Right lobe of liver (tissue), 6 donors: ENCODE measurements at regions not wholly inside any gene's neighbourhood (a gene's known extent, or its start where the extent isn't known, plus 50 kb on each side); places are given as distances from the start of the nearest gene placed in this dataset.
"Not testable (repeated sequence)": the region's sequence is repeated elsewhere in the genome, so short reads cannot be mapped to it uniquely, and the experiment has no call there.

ENCODE experiments used
- ATAC-seq, 4 donors: fragments of 200-7000 bp; cut with Tn5 transposase; one replicate each; pipeline ENCODE4 v1.9.1; 2020; ENCODE audit warnings: mild to moderate bottlenecking in 4 of 4, moderate library complexity in 4 of 4
- DNase-seq, 3 donors: peaks; one replicate each; pipeline ENCODE4 v3.0.0-alpha.2; 2020
- H3K27ac ChIP-seq, 3 donors: fragments of 200-600 bp; one replicate each; pipeline ENCODE4 v1.8.0; 2022
- H3K27me3 ChIP-seq, 2 donors: fragments of 200-600 bp; one replicate each; pipeline ENCODE4 v1.8.0; 2022
- H3K36me3 ChIP-seq, 4 donors: fragments of 200-600 bp; sonication (generic) in 1 of 4; one replicate each; pipeline versions ENCODE4 v1.5.1 to v1.8.0; 2017 to 2022; ENCODE audit warnings: control low read depth in 1 of 4
- H3K4me1 ChIP-seq, 4 donors: fragments of 200-600 bp; sonication (generic) in 1 of 4; one replicate each; pipeline versions ENCODE4 v1.5.1 to v1.8.0; 2017 to 2022; ENCODE audit warnings: control low read depth in 1 of 4
- H3K4me3 ChIP-seq, 3 donors: fragments of 200-600 bp; one replicate each; pipeline ENCODE4 v1.8.0; 2022
- H3K9me3 ChIP-seq, 4 donors: fragments of 200-600 bp; sonication (generic) in 1 of 4; one replicate each; pipeline versions ENCODE4 v1.5.1 to v1.8.0; 2017 to 2022; ENCODE audit warnings: control low read depth in 1 of 4
- POLR2A ChIP-seq: fragments of 450-650 bp; IDR thresholded peaks from one replicate; pipeline ENCODE4 v1.6.1; 2017; ENCODE audit warnings: antibody characterized with exemption, mild to moderate bottlenecking
- WGBS: methylation state at CpG from one replicate; pipeline ENCODE4 v1.1.6; 2018; ENCODE audit warnings: low coverage, low lambda C conversion rate; ENCODE audit not compliant: insufficient coverage; ENCODE audit errors: missing lambda C conversion rate; 5-methylcytosine and 5-hydroxymethylcytosine counted together
- intact Hi-C, 2 donors: fragments of 100-400 bp; cut with DNase I; formaldehyde crosslinking; loops; one replicate each; pipeline versions ENCODE4 v1.11.2 to v1.14.1; 2022
- TF ChIP-seq, protein P1 (sequence below), 4 donors: fragments of 200-600 bp in 3 of 4; fragments of 450-650 bp in 1 of 4; IDR thresholded peaks; one replicate each; pipeline versions ENCODE4 v1.5.1 to v1.8.0; 2016 to 2022; ENCODE audit warnings: antibody characterized with exemption in 4 of 4, mild to moderate bottlenecking in 2 of 4
- donor health status: DM: no; HTN: yes; CAD: no.
- donor health status: DM: no; HTN: no; CAD: no.
- donor health status: DM: no; HTN: no; CAD: no.
- donor health status: DM: no; HTN: yes; CAD: no.
- donor health status: DM: no; HTN: yes; CAD: no.

GRCh38 chr1:78203410-78203982, 157.7 kb downstream of the GIPC2 start:
- H3K9me3 ChIP-seq, intact Hi-C loops, ATAC-seq, H3K4me3 ChIP-seq, H3K4me1 ChIP-seq, H3K36me3 ChIP-seq, H3K27ac ChIP-seq, DNase-seq, H3K27me3 ChIP-seq: not testable (repeated sequence)
- 93% methylated on average over 3 of the region's 13 CpGs for WGBS

DNA sequence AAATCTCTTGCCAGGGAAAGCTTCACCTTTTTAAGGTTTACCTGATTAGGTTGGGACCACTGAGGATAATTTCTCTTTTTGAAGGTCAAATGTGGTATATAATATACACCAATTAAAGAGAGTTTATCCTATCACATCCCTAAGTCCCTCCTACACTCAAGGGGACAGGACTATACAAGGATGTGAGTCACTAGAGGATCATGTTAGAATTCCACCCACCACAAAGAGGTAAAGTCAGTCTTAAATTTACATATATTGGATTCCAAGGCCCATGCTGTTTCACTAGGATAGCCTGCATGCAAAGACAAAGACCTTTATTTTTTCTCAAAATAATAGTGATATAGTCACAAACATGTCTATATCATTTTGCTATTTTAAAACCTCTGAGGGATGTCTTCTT, 164.4 kb downstream of the GIPC2 start:
- intact Hi-C loops = no loop called here
- no peak for DNase-seq
- no peak for TF ChIP-seq POLR2A
- TF ChIP-seq, protein P1, sequence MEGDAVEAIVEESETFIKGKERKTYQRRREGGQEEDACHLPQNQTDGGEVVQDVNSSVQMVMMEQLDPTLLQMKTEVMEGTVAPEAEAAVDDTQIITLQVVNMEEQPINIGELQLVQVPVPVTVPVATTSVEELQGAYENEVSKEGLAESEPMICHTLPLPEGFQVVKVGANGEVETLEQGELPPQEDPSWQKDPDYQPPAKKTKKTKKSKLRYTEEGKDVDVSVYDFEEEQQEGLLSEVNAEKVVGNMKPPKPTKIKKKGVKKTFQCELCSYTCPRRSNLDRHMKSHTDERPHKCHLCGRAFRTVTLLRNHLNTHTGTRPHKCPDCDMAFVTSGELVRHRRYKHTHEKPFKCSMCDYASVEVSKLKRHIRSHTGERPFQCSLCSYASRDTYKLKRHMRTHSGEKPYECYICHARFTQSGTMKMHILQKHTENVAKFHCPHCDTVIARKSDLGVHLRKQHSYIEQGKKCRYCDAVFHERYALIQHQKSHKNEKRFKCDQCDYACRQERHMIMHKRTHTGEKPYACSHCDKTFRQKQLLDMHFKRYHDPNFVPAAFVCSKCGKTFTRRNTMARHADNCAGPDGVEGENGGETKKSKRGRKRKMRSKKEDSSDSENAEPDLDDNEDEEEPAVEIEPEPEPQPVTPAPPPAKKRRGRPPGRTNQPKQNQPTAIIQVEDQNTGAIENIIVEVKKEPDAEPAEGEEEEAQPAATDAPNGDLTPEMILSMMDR (IDR thresholded peaks at IDR 0.05) = no peak
- ATAC-seq = no peak
- Histone ChIP-seq H3K4me1 (no peaks in the 10 kb centered on the region), H3K9me3 (peaks cover 0 to 4% (median 0%) of the 10 kb centered on the region in 4 donors), H3K36me3 (no peaks in the 10 kb centered on the region), H3K4me3 (no peak overlapping the region), H3K27me3 (no peaks in the 10 kb centered on the region), H3K27ac (no peak overlapping the region)

DNA sequence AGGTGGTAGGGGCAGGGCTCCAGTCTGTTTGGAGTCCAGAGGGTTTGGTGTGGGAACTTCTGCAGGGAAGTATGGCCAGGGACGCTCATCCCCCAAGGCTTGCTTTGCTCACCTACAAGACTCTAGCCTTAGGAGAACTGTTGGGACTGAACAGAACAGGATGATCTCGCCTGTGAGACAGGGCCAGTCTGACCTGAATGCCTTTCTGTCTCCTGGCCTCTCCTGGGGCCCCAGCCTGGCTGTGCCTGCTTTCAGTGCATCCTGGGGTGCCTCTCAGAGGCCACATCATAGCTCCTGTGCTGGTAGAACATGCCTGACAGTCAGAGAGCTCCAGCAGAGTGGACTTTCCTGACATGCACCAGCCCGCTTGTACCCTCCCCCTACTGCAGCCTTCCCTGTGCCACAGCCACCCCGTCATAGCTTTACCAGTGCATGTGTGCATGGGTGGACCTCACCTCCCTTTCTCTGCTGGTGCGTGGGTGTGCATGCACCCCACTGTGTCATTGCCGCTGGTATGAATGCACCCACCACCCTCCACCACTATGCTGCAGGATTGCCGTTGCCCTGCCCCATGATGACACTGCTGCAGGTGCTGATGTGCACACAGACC, 165.8 kb downstream of the GIPC2 start:
- DNase-seq (no peak), ATAC-seq (no peak)
- no peaks in the 10 kb centered on the region for H3K36me3 ChIP-seq
- no peak overlapping the region for H3K4me3 ChIP-seq
- no peaks in the 10 kb centered on the region for H3K27me3 ChIP-seq
- H3K9me3 ChIP-seq = peaks cover 0 to 4% (median 0%) of the 10 kb centered on the region in 4 donors
- TF ChIP-seq, protein P1 (IDR thresholded peaks at IDR 0.05) = no peak
- no peak for TF ChIP-seq POLR2A
- H3K4me1 ChIP-seq = no peaks in the 10 kb centered on the region
- intact Hi-C loops = no loop called here
- no peak overlapping the region for H3K27ac ChIP-seq
- no CpG with 5 or more reads among the region's 7 CpGs for WGBS

DNA sequence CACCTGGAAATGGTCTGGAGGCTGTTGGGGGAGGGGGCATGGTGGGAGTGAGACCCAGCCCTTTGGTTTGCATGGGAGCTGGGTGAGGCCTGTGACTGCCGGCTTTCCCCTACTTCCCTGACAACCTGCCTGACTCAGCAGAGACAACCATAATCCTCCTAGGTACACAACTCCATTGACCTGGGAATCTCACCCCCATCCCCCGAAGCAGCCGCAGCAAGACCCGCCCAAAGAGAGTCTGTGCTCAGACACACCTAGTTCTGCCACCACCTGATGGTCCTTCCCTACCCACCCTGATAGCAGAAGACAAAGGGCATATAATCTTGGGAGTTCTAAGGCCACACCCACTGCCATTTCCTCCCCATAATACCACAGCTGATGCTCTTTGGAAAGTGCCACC, 168.6 kb downstream of the GIPC2 start:
- intact Hi-C loops = no loop called here
- Histone ChIP-seq H3K4me1 (no peaks in the 10 kb centered on the region), H3K36me3 (no peaks in the 10 kb centered on the region), H3K4me3 (no peak overlapping the region), H3K27me3 (no peaks in the 10 kb centered on the region), H3K27ac (no peak overlapping the region), H3K9me3 (peaks cover 0 to 9% (median 0%) of the 10 kb centered on the region in 4 donors)
- ATAC-seq (no peak), DNase-seq (peak in 1 of 3 donors; percentile 15)
- TF ChIP-seq, protein P1 (IDR thresholded peaks at IDR 0.05) = no peak
- TF ChIP-seq POLR2A = no peak
- 88% methylated on average over 4 of the region's 4 CpGs for WGBS

GRCh38 chr1:78222225-78222959, 176.6 kb downstream of the GIPC2 start:
- Histone ChIP-seq H3K4me3 (peak overlapping the region in 1 of 3 donors; percentile 2), H3K36me3 (no peaks in the 10 kb centered on the region), H3K4me1 (peaks cover 0 to 42% (median 16%) of the 10 kb centered on the region in 4 donors), H3K9me3 (peaks cover 0 to 4% (median 0%) of the 10 kb centered on the region in 4 donors), H3K27me3 (no peaks in the 10 kb centered on the region), H3K27ac (peak overlapping the region in 2 of 3 donors; percentile 61 to 85)
- ATAC-seq (peak; percentile 50 to 73 (median 59)), DNase-seq (no peak)
- intact Hi-C loops = no loop called here
- WGBS = 20% methylated on average over 5 of the region's 5 CpGs
- TF ChIP-seq, protein P1 (IDR thresholded peaks at IDR 0.05) = no peak
- TF ChIP-seq POLR2A = no peak
